ENCODE measurements at regions not wholly inside any gene's neighbourhood (a gene's known extent, or its start where the extent isn't known, plus 50 kb on each side); places are given as distances from the start of the nearest gene placed in this dataset.

- TF ChIP-seq, protein P1, sequence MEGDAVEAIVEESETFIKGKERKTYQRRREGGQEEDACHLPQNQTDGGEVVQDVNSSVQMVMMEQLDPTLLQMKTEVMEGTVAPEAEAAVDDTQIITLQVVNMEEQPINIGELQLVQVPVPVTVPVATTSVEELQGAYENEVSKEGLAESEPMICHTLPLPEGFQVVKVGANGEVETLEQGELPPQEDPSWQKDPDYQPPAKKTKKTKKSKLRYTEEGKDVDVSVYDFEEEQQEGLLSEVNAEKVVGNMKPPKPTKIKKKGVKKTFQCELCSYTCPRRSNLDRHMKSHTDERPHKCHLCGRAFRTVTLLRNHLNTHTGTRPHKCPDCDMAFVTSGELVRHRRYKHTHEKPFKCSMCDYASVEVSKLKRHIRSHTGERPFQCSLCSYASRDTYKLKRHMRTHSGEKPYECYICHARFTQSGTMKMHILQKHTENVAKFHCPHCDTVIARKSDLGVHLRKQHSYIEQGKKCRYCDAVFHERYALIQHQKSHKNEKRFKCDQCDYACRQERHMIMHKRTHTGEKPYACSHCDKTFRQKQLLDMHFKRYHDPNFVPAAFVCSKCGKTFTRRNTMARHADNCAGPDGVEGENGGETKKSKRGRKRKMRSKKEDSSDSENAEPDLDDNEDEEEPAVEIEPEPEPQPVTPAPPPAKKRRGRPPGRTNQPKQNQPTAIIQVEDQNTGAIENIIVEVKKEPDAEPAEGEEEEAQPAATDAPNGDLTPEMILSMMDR (CRISPR knock-in tag; IDR thresholded peaks at IDR 0.05) = no peak
- TF ChIP-seq ZNF101 (CRISPR knock-in tag; IDR thresholded peaks at IDR 0.05; ENCODE audit: borderline replicate concordance, low read depth) (no peak), ZBTB20 (CRISPR knock-in tag; IDR thresholded peaks at IDR 0.05; ENCODE audit: borderline replicate concordance, low read depth) (no peak), ETS1 (CRISPR knock-in tag; IDR thresholded peaks at IDR 0.05) (no peak)
- TF ChIP-seq, protein P2, sequence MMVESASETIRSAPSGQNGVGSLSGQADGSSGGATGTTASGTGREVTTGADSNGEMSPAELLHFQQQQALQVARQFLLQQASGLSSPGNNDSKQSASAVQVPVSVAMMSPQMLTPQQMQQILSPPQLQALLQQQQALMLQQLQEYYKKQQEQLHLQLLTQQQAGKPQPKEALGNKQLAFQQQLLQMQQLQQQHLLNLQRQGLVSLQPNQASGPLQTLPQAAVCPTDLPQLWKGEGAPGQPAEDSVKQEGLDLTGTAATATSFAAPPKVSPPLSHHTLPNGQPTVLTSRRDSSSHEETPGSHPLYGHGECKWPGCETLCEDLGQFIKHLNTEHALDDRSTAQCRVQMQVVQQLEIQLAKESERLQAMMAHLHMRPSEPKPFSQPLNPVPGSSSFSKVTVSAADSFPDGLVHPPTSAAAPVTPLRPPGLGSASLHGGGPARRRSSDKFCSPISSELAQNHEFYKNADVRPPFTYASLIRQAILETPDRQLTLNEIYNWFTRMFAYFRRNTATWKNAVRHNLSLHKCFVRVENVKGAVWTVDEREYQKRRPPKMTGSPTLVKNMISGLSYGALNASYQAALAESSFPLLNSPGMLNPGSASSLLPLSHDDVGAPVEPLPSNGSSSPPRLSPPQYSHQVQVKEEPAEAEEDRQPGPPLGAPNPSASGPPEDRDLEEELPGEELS (CRISPR knock-in tag; IDR thresholded peaks at IDR 0.05) = no peak
- TF ChIP-seq, protein P3, sequence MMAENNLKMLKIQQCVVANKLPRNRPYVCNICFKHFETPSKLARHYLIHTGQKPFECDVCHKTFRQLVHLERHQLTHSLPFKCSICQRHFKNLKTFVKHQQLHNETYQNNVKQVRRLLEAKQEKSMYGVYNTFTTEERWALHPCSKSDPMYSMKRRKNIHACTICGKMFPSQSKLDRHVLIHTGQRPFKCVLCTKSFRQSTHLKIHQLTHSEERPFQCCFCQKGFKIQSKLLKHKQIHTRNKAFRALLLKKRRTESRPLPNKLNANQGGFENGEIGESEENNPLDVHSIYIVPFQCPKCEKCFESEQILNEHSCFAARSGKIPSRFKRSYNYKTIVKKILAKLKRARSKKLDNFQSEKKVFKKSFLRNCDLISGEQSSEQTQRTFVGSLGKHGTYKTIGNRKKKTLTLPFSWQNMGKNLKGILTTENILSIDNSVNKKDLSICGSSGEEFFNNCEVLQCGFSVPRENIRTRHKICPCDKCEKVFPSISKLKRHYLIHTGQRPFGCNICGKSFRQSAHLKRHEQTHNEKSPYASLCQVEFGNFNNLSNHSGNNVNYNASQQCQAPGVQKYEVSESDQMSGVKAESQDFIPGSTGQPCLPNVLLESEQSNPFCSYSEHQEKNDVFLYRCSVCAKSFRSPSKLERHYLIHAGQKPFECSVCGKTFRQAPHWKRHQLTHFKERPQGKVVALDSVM (CRISPR knock-in tag; IDR thresholded peaks at IDR 0.05) = no peak
- TF ChIP-seq, protein P4, sequence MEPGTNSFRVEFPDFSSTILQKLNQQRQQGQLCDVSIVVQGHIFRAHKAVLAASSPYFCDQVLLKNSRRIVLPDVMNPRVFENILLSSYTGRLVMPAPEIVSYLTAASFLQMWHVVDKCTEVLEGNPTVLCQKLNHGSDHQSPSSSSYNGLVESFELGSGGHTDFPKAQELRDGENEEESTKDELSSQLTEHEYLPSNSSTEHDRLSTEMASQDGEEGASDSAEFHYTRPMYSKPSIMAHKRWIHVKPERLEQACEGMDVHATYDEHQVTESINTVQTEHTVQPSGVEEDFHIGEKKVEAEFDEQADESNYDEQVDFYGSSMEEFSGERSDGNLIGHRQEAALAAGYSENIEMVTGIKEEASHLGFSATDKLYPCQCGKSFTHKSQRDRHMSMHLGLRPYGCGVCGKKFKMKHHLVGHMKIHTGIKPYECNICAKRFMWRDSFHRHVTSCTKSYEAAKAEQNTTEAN (CRISPR knock-in tag; conservative IDR thresholded peaks at IDR 0.05) = no peak
- TF ChIP-seq, protein P5, sequence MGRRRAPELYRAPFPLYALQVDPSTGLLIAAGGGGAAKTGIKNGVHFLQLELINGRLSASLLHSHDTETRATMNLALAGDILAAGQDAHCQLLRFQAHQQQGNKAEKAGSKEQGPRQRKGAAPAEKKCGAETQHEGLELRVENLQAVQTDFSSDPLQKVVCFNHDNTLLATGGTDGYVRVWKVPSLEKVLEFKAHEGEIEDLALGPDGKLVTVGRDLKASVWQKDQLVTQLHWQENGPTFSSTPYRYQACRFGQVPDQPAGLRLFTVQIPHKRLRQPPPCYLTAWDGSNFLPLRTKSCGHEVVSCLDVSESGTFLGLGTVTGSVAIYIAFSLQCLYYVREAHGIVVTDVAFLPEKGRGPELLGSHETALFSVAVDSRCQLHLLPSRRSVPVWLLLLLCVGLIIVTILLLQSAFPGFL (CRISPR knock-in tag; IDR thresholded peaks at IDR 0.05) = no peak
Observed at GRCh38 chr11:123357353-123357989, 72.6 kb upstream of the GRAMD1B start.

All from HepG2 (cell line).